Panc1 (cell line): ENCODE measurements at regions not wholly inside any gene's neighbourhood (a gene's known extent, or its start where the extent isn't known, plus 50 kb on each side); places are given as distances from the start of the nearest gene placed in this dataset.

Experiments
- ATAC-seq: fragments of 200-7000 bp; cut with Tn5 transposase; 2 replicates; pipeline ENCODE4 v1.9.1; 2020; ENCODE audit warnings: mild to moderate bottlenecking, moderate library complexity
- BruUV-seq: library from RNA; stranded (reverse); fragments of 400-500 nt; replicated peaks from 2 replicates; lab custom pipeline; 2021; lab: Mats Ljungman, UMichigan
- CTCF ChIA-PET: fragments of 300-600 bp; sonication (Branson Sonifier 250); formaldehyde crosslinking; loops from one replicate; lab custom pipeline; 2022; ENCODE audit warnings: antibody characterized with exemption; lab: Charles Lee
- POLR2A ChIA-PET: fragments of 300-600 bp; sonication (Branson Sonifier 250); formaldehyde crosslinking; loops from one replicate; lab custom pipeline; 2022; ENCODE audit warnings: antibody characterized with exemption; lab: Charles Lee
- DNase-seq: peaks from one replicate; pipeline ENCODE4 v3.0.0-alpha.2; 2010; ENCODE audit warnings: low read depth, low spot score
- H3K27ac ChIP-seq: 2 replicates; pipeline ENCODE4 v1.5.1; 2011; ENCODE audit warnings: mild to moderate bottlenecking, low read length, inconsistent platforms
- H3K27me3 ChIP-seq: fragments of 200-500 bp; sonication (Bioruptor generic); 2 replicates; pipeline ENCODE4 v1.6.0; 2014; ENCODE audit warnings: low read length, inconsistent platforms; ENCODE audit not compliant: control insufficient read depth, insufficient read depth
- H3K36me3 ChIP-seq: fragments of 200-500 bp; sonication (Bioruptor generic); 2 replicates; pipeline ENCODE4 v1.5.1; 2014; ENCODE audit warnings: inconsistent platforms, mild to moderate bottlenecking, low read length, moderate library complexity; ENCODE audit not compliant: control insufficient read depth, insufficient read depth
- H3K4me1 ChIP-seq: 2 replicates; pipeline ENCODE4 v1.5.1; 2011; ENCODE audit warnings: inconsistent platforms, mild to moderate bottlenecking, low read length, moderate library complexity; ENCODE audit not compliant: control insufficient read depth, insufficient read depth
- H3K4me3 ChIP-seq, 2 experiments: 2 replicates each; pipeline ENCODE4 v1.5.1; 2011 to 2012; ENCODE audit warnings: low read depth in 2 of 2, low read length in 2 of 2, mild to moderate bottlenecking in 2 of 2, inconsistent platforms in 1 of 2, moderate library complexity in 1 of 2
- H3K9me3 ChIP-seq: fragments of 200-500 bp; sonication (Bioruptor generic); 2 replicates; pipeline ENCODE4 v1.5.1; 2014; ENCODE audit warnings: low read depth, mild to moderate bottlenecking, inconsistent platforms, low read length, moderate library complexity; ENCODE audit not compliant: control insufficient read depth, insufficient read depth
- CTCF ChIP-seq: fragments of 450-650 bp; IDR thresholded peaks from 2 replicates; pipeline ENCODE4 v1.5.1; 2017; ENCODE audit warnings: mild to moderate bottlenecking
- POLR2AphosphoS5 ChIP-seq: IDR thresholded peaks from 2 replicates; pipeline ENCODE4 v1.6.1; 2012; ENCODE audit warnings: mild to moderate bottlenecking, low read depth, low read length, moderate library complexity
- REST ChIP-seq, 2 experiments: IDR thresholded peaks; 2 replicates each; pipeline ENCODE4 v1.6.1; 2011 to 2012; ENCODE audit warnings: low read depth in 2 of 2, control low read depth in 1 of 2, low read length in 1 of 2, mild to moderate bottlenecking in 1 of 2, moderate library complexity in 1 of 2; ENCODE audit not compliant: insufficient read depth in 1 of 2
- SIN3A ChIP-seq: IDR thresholded peaks from 2 replicates; pipeline ENCODE4 v1.6.1; 2012; ENCODE audit warnings: low read depth, mild to moderate bottlenecking, low read length, moderate library complexity, borderline replicate concordance; ENCODE audit not compliant: insufficient read depth
- TCF7L2 ChIP-seq: IDR thresholded peaks from 2 replicates; pipeline ENCODE4 v1.6.1; 2011; ENCODE audit warnings: mild to moderate bottlenecking, low read depth, low read length, inconsistent platforms
- in situ Hi-C: cut with HindIII; loops from 2 replicates; pipeline ENCODE4 v1.10.0; 2016; ENCODE audit warnings: low sequenced_read_pairs, low pct_unique_long_range_greater_than_20kb
- intact Hi-C: fragments of 100-400 bp; cut with micrococcal nuclease; formaldehyde crosslinking; loops from one replicate; pipeline ENCODE4 v1.10.0; 2022; ENCODE audit not compliant: unreplicated experiment

GRCh38 chr12:123032736-123033391, 52.4 kb downstream of the ARL6IP4 start:
- intact Hi-C loops: no loop called here
- CTCF ChIA-PET: interaction anchor here (1.2 kb wide), 1 partner anchor 116 kb away, joined by 4 read pairs; no protein-coding TSS in a partner anchor

More at GRCh38 chr12:123032736-123033391, 52.4 kb downstream of the ARL6IP4 start:
- BruUV-seq: no TSS peak
- ATAC-seq (no peak), DNase-seq (no peak)
- Histone ChIP-seq H3K27ac (no peak overlapping the region), H3K9me3 (no peaks in the 10 kb centered on the region), H3K4me3 (no peak overlapping the region), H3K36me3 (no peaks in the 10 kb centered on the region), H3K27me3 (no peaks in the 10 kb centered on the region), H3K4me1 (no peaks in the 10 kb centered on the region)
- no peak for TF ChIP-seq POLR2AphosphoS5
- TF ChIP-seq SIN3A: no peak
- no peak for TF ChIP-seq REST (IDR thresholded peaks at IDR 0.05; ENCODE audit: insufficient read depth in 1 of 2, low read depth in 2 of 2, low read length in 1 of 2)
- TF ChIP-seq CTCF: no peak
- TF ChIP-seq TCF7L2: no peak
- POLR2A ChIA-PET: interaction anchor here (0.5 kb wide), 1 partner anchor 18 kb away, joined by 5 read pairs; no protein-coding TSS in a partner anchor
- in situ Hi-C loops: no loop called here
